ENCODE measurements at regions not wholly inside any gene's neighbourhood (a gene's known extent, or its start where the extent isn't known, plus 50 kb on each side); places are given as distances from the start of the nearest gene placed in this dataset.

- no peak for TF ChIP-seq CTCF (conservative IDR thresholded peaks at IDR 0.05)
- TF ChIP-seq ZFX (IDR thresholded peaks at IDR 0.05), result no peak
Measured at GRCh38 chr9:124164811-124165210, 92.9 kb upstream of the NEK6 start.
